Transverse colon (tissue), 4 donors: ENCODE measurements at regions not wholly inside any gene's neighbourhood (a gene's known extent, or its start where the extent isn't known, plus 50 kb on each side); places are given as distances from the start of the nearest gene placed in this dataset.

Source experiments
- DNase-seq: peaks from one replicate; pipeline ENCODE4 v3.0.0-alpha.2; 2019
- H3K27ac ChIP-seq, 4 donors: fragments of 200-600 bp; sonication (generic); 2 replicates each; pipeline ENCODE4 v1.5.1; 2016 to 2018; ENCODE audit warnings: inconsistent platforms in 4 of 4
- H3K27me3 ChIP-seq: fragments of 200-600 bp; sonication (generic); 2 replicates; pipeline ENCODE4 v1.5.1; 2017; ENCODE audit warnings: inconsistent platforms
- H3K36me3 ChIP-seq, 4 donors: fragments of 200-600 bp; sonication (generic); 2 replicates each; pipeline ENCODE4 v1.5.1; 2017 to 2019; ENCODE audit warnings: inconsistent platforms in 4 of 4
- H3K4me1 ChIP-seq, 4 donors: fragments of 200-600 bp; sonication (generic); 2 replicates each; pipeline ENCODE4 v1.5.1; 2017 to 2020; ENCODE audit warnings: inconsistent platforms in 4 of 4
- H3K4me3 ChIP-seq, 4 donors: fragments of 200-600 bp; sonication (generic); 1 replicate in 1 of 4; 2 replicates in 3 of 4; pipeline versions ENCODE4 v1.5.1 to v1.6.1; 2017 to 2019; ENCODE audit warnings: inconsistent platforms in 4 of 4
- H3K9me3 ChIP-seq, 2 donors: fragments of 200-600 bp; sonication (generic); 2 replicates each; pipeline ENCODE4 v1.5.1; 2017 to 2019; ENCODE audit warnings: inconsistent platforms in 2 of 2
- CTCF ChIP-seq, 5 experiments: fragments of 200-600 bp in 3 of 5; fragments of 450-650 bp in 2 of 5; sonication (generic) in 3 of 5; IDR thresholded peaks; 1 replicate in 2 of 5; 2 replicates in 3 of 5; pipeline ENCODE4 v1.5.1; 2016 to 2017; ENCODE audit warnings: antibody characterized with exemption in 5 of 5, inconsistent platforms in 3 of 5, mild to moderate bottlenecking in 2 of 5, moderate library complexity in 1 of 5
- EP300 ChIP-seq: sonication (generic); formaldehyde crosslinking; IDR thresholded peaks from one replicate; pipeline ENCODE4 v1.6.1; 2017; ENCODE audit warnings: antibody characterized with exemption, low read depth
- POLR2A ChIP-seq: fragments of 450-650 bp; IDR thresholded peaks from one replicate; pipeline ENCODE4 v1.6.1; 2016; ENCODE audit warnings: antibody characterized with exemption, mild to moderate bottlenecking, moderate library complexity
- POLR2AphosphoS5 ChIP-seq, 3 donors: sonication (generic); formaldehyde crosslinking; IDR thresholded peaks; one replicate each; pipeline ENCODE4 v1.6.1; 2016; ENCODE audit warnings: antibody characterized with exemption in 3 of 3
- WGBS, 2 donors: methylation state at CpG; one replicate each; pipeline ENCODE4 v1.1.5; 2018; ENCODE audit warnings: low coverage in 1 of 2; 5-methylcytosine and 5-hydroxymethylcytosine counted together
- in situ Hi-C, 4 donors: fragments of 200-750 bp; cut with MboI; loops; one replicate each; pipeline versions ENCODE4 v1.15.0 to v1.15.1; 2017; ENCODE audit warnings: low sequenced_read_pairs in 3 of 4, low pct_ligation_motif_present in 1 of 4, low pct_unique_long_range_greater_than_20kb in 1 of 4
- intact Hi-C: fragments of 100-400 bp; cut with DNase I; formaldehyde crosslinking; loops from one replicate; pipeline ENCODE4 v1.15.1; 2023; ENCODE audit warnings: low total_unique reads

GRCh38 chr13:107912745-107913144, 302.6 kb downstream of the LIG4 start:
- H3K4me1 ChIP-seq, result no peaks in the 10 kb centered on the region
- H3K27ac ChIP-seq, result no peak overlapping the region
- H3K9me3 ChIP-seq, result no peaks in the 10 kb centered on the region
- in situ Hi-C loops, result no loop called here
- DNase-seq, result no peak
- WGBS, 2 donors, result 58 to 62% methylated on average over 2 of the region's 2 CpGs
- H3K36me3 ChIP-seq, result no peaks in the 10 kb centered on the region
- H3K4me3 ChIP-seq, result no peak overlapping the region
- TF ChIP-seq CTCF (IDR thresholded peaks at IDR 0.05) (no peak), POLR2AphosphoS5 (IDR thresholded peaks at IDR 0.05) (no peak), POLR2A (no peak), EP300 (no peak)
- intact Hi-C loops, result no loop called here
- no peaks in the 10 kb centered on the region for H3K27me3 ChIP-seq

DNA sequence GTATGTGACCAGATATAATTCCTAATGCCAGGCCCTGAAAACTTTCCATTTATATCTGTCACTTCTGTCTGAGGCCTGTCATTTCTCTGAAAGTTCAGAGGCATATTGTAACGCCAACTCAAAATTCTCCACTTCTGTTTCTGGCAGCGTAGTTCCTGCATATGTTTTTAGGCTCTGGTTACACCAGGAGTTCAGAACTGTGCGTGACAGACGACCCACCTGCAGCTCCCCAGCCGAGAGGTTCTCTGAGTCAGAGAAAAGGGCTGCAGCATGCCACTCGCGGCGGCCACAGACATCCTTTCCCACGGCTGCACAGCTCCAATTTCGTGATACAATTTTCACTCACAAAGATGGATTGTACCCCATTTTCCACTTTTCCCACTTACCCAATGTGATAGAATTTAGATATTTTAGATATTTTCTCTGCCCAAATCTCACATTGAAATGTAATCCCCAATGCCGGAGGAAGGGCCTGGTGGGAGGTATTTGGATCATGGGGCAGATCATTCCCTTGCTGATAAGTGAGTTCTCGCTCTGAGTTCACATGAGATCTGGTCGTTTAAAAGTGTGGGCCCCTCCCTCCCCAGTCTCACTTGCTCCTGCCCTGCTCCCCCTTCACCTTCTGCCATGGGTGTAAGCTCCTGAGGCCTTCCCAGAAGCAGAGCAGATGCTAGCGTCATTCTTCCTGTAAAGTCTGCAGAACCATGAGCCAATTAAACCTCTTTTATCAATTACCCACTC, 308.1 kb downstream of the LIG4 start:
- TF ChIP-seq EP300 (no peak), POLR2AphosphoS5 (IDR thresholded peaks at IDR 0.05) (no peak), POLR2A (no peak), CTCF (IDR thresholded peaks at IDR 0.05) (no peak)
- WGBS, 2 donors, result 64 to 71% methylated on average over 8 to 14 of the region's 14 CpGs
- H3K36me3 ChIP-seq, result no peaks in the 10 kb centered on the region
- no peaks in the 10 kb centered on the region for H3K27me3 ChIP-seq
- intact Hi-C loops, result no loop called here
- H3K4me1 ChIP-seq, result no peaks in the 10 kb centered on the region
- no peak for DNase-seq
- in situ Hi-C loops, result no loop called here
- H3K9me3 ChIP-seq, result no peaks in the 10 kb centered on the region
- H3K4me3 ChIP-seq, result no peak overlapping the region
- H3K27ac ChIP-seq, result no peak overlapping the region

DNA sequence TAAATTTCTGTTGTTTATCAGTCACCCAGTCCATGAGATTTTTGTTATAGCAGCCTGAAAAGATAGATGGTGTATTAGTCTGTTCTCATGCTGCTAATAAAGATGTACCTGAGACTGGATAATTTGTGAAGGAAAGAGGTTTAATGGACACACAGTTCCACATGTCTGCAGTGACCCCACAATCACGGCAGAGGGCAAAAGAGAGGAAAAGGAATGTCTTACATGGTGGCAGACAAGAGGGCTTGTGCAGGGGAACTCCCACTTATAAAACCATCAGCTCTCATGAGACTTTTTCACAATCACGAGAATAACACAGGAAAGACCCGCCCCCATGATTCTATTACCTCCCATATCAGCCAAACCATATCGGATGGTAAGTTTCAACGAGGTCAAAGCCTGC, 309.2 kb downstream of the LIG4 start:
- no peak for DNase-seq
- Histone ChIP-seq H3K4me1 (no peaks in the 10 kb centered on the region), H3K9me3 (no peaks in the 10 kb centered on the region), H3K27ac (no peak overlapping the region), H3K36me3 (no peaks in the 10 kb centered on the region), H3K4me3 (no peak overlapping the region), H3K27me3 (no peaks in the 10 kb centered on the region)
- WGBS, 2 donors, result 76 to 78% methylated on average over 5 of the region's 5 CpGs
- in situ Hi-C loops (no loop called here), intact Hi-C loops (no loop called here)
- TF ChIP-seq POLR2A, result no peak
- no peak for TF ChIP-seq CTCF (IDR thresholded peaks at IDR 0.05)

DNA sequence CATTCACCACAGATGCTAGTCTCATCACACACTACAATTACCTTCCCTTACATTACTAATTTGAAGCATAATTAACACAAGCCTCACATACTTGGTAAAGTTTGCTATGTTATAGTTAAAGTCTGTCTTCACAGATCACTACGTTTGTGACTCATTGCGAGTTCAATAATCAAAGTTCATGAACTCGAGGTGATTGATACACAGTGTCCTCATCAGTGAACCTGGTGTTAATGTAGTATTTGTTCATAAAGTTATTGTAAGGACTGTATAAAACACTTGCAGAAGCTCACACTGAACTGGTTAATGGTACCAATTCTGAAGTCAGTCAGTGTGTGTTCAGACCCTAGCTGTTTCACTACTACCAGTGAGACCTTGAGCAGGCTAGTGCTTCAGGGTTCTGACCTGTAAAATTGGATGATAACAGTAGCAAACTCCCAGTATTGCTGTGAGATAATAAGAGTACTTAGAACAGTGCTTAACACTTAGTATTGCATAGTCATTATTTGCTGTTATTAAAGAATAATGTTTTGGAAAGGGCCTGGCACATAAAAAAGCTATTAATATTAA, 313.3 kb downstream of the LIG4 start:
- Histone ChIP-seq H3K9me3 (no peaks in the 10 kb centered on the region), H3K27me3 (no peaks in the 10 kb centered on the region), H3K27ac (no peak overlapping the region), H3K36me3 (no peaks in the 10 kb centered on the region), H3K4me3 (no peak overlapping the region), H3K4me1 (no peaks in the 10 kb centered on the region)
- intact Hi-C loops, result no loop called here
- in situ Hi-C loops, result no loop called here
- no peak for TF ChIP-seq CTCF (IDR thresholded peaks at IDR 0.05)
- no peak for TF ChIP-seq EP300
- TF ChIP-seq POLR2A, result no peak
- TF ChIP-seq POLR2AphosphoS5 (IDR thresholded peaks at IDR 0.05), result no peak
- WGBS, 2 donors, result 49 to 79% methylated on average over 3 of the region's 3 CpGs
- DNase-seq, result no peak
